ENCODE measurements at regions not wholly inside any gene's neighbourhood (a gene's known extent, or its start where the extent isn't known, plus 50 kb on each side); places are given as distances from the start of the nearest gene placed in this dataset.
"Not testable (repeated sequence)": the region's sequence is repeated elsewhere in the genome, so short reads cannot be mapped to it uniquely, and the experiment has no call there.

DNA sequence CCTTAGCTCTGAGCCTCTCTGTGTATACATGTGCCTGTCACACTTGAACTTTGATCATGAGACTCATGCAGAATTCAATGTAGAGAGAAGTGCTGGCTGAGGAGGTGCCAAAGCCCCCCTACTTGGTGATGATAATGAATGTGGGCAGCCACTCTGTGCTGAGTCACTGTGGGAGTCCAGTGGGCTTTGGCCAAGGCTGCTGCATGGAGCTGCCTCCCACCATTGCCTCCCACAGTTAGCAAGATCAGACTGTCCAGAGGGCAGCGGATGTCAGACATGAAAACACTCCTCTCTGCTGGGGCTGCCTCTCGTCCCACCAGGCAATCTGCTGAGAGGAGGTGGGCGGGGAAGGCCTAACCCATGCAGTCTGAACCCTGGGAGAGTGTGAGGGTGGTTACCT, 180.3 kb downstream of the SH2D4B start:
- H3K36me3 ChIP-seq (ENCODE audit: low read depth), result no peaks in the 10 kb centered on the region
- H3K79me2 ChIP-seq (ENCODE audit: low read depth), result no peaks in the 10 kb centered on the region
- no peaks in the 10 kb centered on the region for H3K9me3 ChIP-seq (ENCODE audit: insufficient read depth, low read depth)
- no peak overlapping the region for H3K27ac ChIP-seq
- H3K4me2 ChIP-seq, result no peak overlapping the region
- no peaks in the 10 kb centered on the region for H3K4me1 ChIP-seq (replicated peaks; ENCODE audit: insufficient read depth)
- no peaks in the 10 kb centered on the region for H4K20me1 ChIP-seq (ENCODE audit: insufficient read depth)
- ChIA-PET POLR2A (ENCODE audit: unreplicated experiment) (no interaction called here), CTCF (no interaction called here)
- intact Hi-C loops (cut with micrococcal nuclease; ENCODE audit: unreplicated experiment), result no loop called here
- H2AFZ ChIP-seq, result no peak overlapping the region
- no peaks in the 10 kb centered on the region for H3F3A ChIP-seq (ENCODE audit: insufficient read depth, low read depth)
- TF ChIP-seq CTCF (conservative IDR thresholded peaks at IDR 0.05) (no peak), EZH2 (IDR thresholded peaks at IDR 0.05; ENCODE audit: low read depth) (no peak)
- no TSS peak for BruUV-seq (replicated peaks)
- no peak overlapping the region for H3K4me3 ChIP-seq
- DNase-seq, result no peak
- no peaks in the 10 kb centered on the region for H3K9me2 ChIP-seq (ENCODE audit: insufficient read depth)
- peaks cover 62% of the 10 kb centered on the region for H3K27me3 ChIP-seq (ENCODE audit: insufficient read depth, low read depth)

DNA sequence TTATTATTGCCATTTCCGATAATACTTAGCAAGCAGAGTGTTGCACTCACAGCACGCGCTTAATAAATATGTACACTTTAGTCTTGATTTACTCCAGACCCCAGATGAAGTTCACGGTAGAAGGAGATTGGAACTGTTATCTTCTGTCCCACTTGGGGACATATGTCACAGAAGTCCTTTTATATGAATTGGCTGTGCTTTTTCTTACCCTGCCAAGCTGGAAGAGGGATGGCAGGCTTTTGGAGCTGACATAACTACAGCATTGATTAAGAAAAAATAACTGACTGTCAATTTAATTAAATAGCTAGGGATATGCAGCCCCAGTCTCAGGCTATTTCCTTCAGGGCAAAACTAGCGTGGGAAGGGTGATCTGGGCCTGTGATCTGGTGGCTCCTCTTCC, 182.2 kb downstream of the SH2D4B start:
- H3F3A ChIP-seq (ENCODE audit: insufficient read depth, low read depth), result no peaks in the 10 kb centered on the region
- no peak overlapping the region for H3K4me3 ChIP-seq
- no peak overlapping the region for H3K27ac ChIP-seq
- no TSS peak for BruUV-seq (replicated peaks)
- no peak overlapping the region for H2AFZ ChIP-seq
- H3K9me2 ChIP-seq (ENCODE audit: insufficient read depth), result no peaks in the 10 kb centered on the region
- POLR2A ChIA-PET (ENCODE audit: unreplicated experiment), result no interaction called here
- no peak overlapping the region for H3K4me2 ChIP-seq
- no peaks in the 10 kb centered on the region for H3K4me1 ChIP-seq (replicated peaks; ENCODE audit: insufficient read depth)
- H3K9me3 ChIP-seq (ENCODE audit: insufficient read depth, low read depth), result no peaks in the 10 kb centered on the region
- peaks cover 43% of the 10 kb centered on the region for H3K27me3 ChIP-seq (ENCODE audit: insufficient read depth, low read depth)
- intact Hi-C loops (cut with micrococcal nuclease; ENCODE audit: unreplicated experiment), result no loop called here
- no peaks in the 10 kb centered on the region for H3K79me2 ChIP-seq (ENCODE audit: low read depth)
- no peaks in the 10 kb centered on the region for H3K36me3 ChIP-seq (ENCODE audit: low read depth)
- no peaks in the 10 kb centered on the region for H4K20me1 ChIP-seq (ENCODE audit: insufficient read depth)
- TF ChIP-seq CTCF (conservative IDR thresholded peaks at IDR 0.05) (no peak), EZH2 (IDR thresholded peaks at IDR 0.05; ENCODE audit: low read depth) (no peak)
- CTCF ChIA-PET, result no interaction called here
- no peak for DNase-seq

DNA sequence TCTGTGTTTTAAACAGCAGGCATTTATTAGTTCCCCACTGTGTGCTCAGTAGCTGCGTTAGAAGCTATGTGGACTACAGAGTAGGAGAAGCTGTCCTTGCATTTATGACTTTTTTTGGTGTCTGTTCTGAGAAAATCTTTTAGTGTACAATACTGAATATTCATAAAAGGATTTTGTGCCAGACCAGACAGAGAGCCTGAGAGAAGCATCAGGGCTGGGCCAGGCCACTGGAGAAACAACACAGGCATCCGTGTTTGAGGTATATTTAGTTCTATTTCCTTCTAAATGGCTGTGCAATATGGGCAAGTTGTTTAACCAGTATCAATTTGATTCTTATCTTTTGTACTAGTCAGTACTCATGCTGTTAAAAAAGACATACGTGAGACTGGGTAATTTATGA, 182.8 kb downstream of the SH2D4B start:
- Histone ChIP-seq H3K36me3 (ENCODE audit: low read depth) (no peaks in the 10 kb centered on the region), H4K20me1 (ENCODE audit: insufficient read depth) (no peaks in the 10 kb centered on the region), H3K27ac (no peak overlapping the region), H3K27me3 (ENCODE audit: insufficient read depth, low read depth) (peaks cover 37% of the 10 kb centered on the region), H3K4me3 (no peak overlapping the region), H2AFZ (no peak overlapping the region), H3K9me2 (ENCODE audit: insufficient read depth) (no peaks in the 10 kb centered on the region), H3K79me2 (ENCODE audit: low read depth) (no peaks in the 10 kb centered on the region), H3K4me1 (replicated peaks; ENCODE audit: insufficient read depth) (no peaks in the 10 kb centered on the region), H3K4me2 (no peak overlapping the region), H3K9me3 (ENCODE audit: insufficient read depth, low read depth) (no peaks in the 10 kb centered on the region), H3F3A (ENCODE audit: insufficient read depth, low read depth) (no peaks in the 10 kb centered on the region)
- DNase-seq, result no peak
- CTCF ChIA-PET, result no interaction called here
- intact Hi-C loops (cut with micrococcal nuclease; ENCODE audit: unreplicated experiment), result no loop called here
- POLR2A ChIA-PET (ENCODE audit: unreplicated experiment), result no interaction called here
- TF ChIP-seq CTCF (conservative IDR thresholded peaks at IDR 0.05) (no peak), EZH2 (IDR thresholded peaks at IDR 0.05; ENCODE audit: low read depth) (no peak)
- no TSS peak for BruUV-seq (replicated peaks)

- H3K27ac ChIP-seq; BruUV-seq (replicated peaks); H3K9me2 ChIP-seq (ENCODE audit: insufficient read depth); H3K79me2 ChIP-seq (ENCODE audit: low read depth); POLR2A ChIA-PET (ENCODE audit: unreplicated experiment); H3F3A ChIP-seq (ENCODE audit: insufficient read depth, low read depth); H3K36me3 ChIP-seq (ENCODE audit: low read depth); H3K4me1 ChIP-seq (replicated peaks; ENCODE audit: insufficient read depth); intact Hi-C loops (cut with micrococcal nuclease; ENCODE audit: unreplicated experiment); H2AFZ ChIP-seq; CTCF ChIA-PET; H4K20me1 ChIP-seq (ENCODE audit: insufficient read depth); H3K4me2 ChIP-seq; H3K9me3 ChIP-seq (ENCODE audit: insufficient read depth, low read depth); DNase-seq; H3K4me3 ChIP-seq: not testable (repeated sequence)
- peaks cover 34% of the 10 kb centered on the region for H3K27me3 ChIP-seq (ENCODE audit: insufficient read depth, low read depth)
These were observed 190.7 kb downstream of the SH2D4B start for GRCh38 chr10:80728354-80728753.
